ENCODE measurements at regions not wholly inside any gene's neighbourhood (a gene's known extent, or its start where the extent isn't known, plus 50 kb on each side); places are given as distances from the start of the nearest gene placed in this dataset.

DNA sequence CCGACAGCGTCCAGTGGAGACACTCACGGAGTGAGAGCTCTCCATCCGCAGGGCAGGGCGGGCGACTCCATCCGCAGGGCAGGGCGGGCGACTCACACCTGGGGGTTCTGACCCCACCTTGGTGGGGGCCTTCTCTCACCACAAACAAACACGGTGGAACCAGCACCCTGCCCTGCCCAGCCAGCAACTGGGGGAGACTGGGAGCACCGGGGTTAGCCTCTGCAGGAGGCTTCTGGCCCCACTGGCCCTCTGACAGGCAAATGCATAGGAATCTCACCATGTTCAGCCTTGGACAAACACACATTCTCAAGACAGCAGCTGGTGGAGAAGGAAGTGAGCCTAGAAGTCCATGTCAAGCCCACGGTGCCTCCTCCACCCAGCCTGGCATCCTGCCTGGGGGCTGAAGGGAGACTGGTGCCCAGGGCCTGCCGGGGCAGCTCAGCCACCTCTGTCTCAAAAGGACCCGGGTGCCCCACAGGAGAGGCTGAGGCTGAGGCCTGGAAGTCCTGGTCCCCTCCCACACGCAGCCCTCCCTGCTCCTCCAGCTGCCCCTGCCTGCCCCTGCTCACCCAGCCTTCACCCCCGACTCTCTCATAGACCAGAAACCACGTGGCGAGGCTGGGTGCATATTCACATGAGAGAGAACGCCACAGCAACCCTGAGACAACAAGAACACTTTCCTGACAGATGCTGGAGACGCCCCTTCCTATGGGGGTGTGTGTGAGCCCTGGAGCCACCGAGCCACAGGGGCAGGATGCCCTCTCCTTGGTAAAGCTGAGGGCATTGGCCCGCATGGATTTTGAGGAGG, 98.4 kb upstream of the B3GAT1 start:
- H3K79me1 ChIP-seq (ENCODE audit: insufficient read depth, low read depth, low read length, poor library complexity, severe bottlenecking), result no peaks in the 10 kb centered on the region
- no peaks in the 10 kb centered on the region for H3K27me3 ChIP-seq (ENCODE audit: insufficient read depth, low read length)
- DNase-seq, result no peak
- no peak overlapping the region for H3K27ac ChIP-seq (ENCODE audit: insufficient read length, low read depth, low read length)
- H2AK5ac ChIP-seq (ENCODE audit: insufficient read length, low read length), result no peak overlapping the region
- H4K20me1 ChIP-seq (ENCODE audit: control insufficient read depth, insufficient read depth, insufficient read length), result no peaks in the 10 kb centered on the region
- H3K9ac ChIP-seq (ENCODE audit: extremely low read depth, insufficient read length, low read length), result no peak overlapping the region
- H4K8ac ChIP-seq (replicated peaks; ENCODE audit: insufficient read length, low read depth, low read length), result no peak overlapping the region
- no peak overlapping the region for H4K91ac ChIP-seq (ENCODE audit: insufficient read length, low read depth, low read length)
- H3K27ac Mint-ChIP-seq, result peak overlapping the region in 1 of 3 experiments; percentile 90; a peak in 1 of 7 replicates
- H3K23me2 ChIP-seq (ENCODE audit: insufficient read length, low read depth, low read length, poor library complexity, severe bottlenecking), result no peaks in the 10 kb centered on the region
- H3K18ac ChIP-seq (ENCODE audit: insufficient read length, low read depth, low read length), result no peak overlapping the region
- no peak overlapping the region for H3K4ac ChIP-seq (ENCODE audit: low read depth, low read length)
- no peak overlapping the region for H4K5ac ChIP-seq (ENCODE audit: insufficient read length, low read depth, low read length)
- no peak overlapping the region for H3K23ac ChIP-seq (ENCODE audit: insufficient read length, low read depth, low read length)
- H3K56ac ChIP-seq (ENCODE audit: insufficient read length, low read depth, low read length), result no peak overlapping the region
- no CpG with 5 or more reads among the region's 22 CpGs for WGBS (ENCODE audit: extremely low coverage, insufficient read length, low lambda C conversion rate)
- H2AFZ ChIP-seq (ENCODE audit: low read length), result no peak overlapping the region
- H2BK12ac ChIP-seq (ENCODE audit: insufficient read length, low read depth, low read length), result no peak overlapping the region
- no peak overlapping the region; the same call in 1 of the 2 replicates for H3K14ac ChIP-seq (ENCODE audit: insufficient read depth, low read length)
- no peak overlapping the region for H3K4me3 Mint-ChIP-seq
- no peaks in the 10 kb centered on the region for H3K79me2 ChIP-seq (ENCODE audit: insufficient read depth, low read length)
- H3K36me3 Mint-ChIP-seq (ENCODE audit: insufficient read depth in 1 of 3, low read depth in 3 of 3), result no peaks in the 10 kb centered on the region; a peak in 1 of 7 replicates
- no peaks in the 10 kb centered on the region for H3K9me3 Mint-ChIP-seq
- H3K4me2 ChIP-seq (ENCODE audit: insufficient read depth, insufficient read length, low read length), result no peak overlapping the region
- H3K4me1 Mint-ChIP-seq, result peaks cover 3 to 8% of the 10 kb centered on the region in 2 experiments; a peak in 3 of 4 replicates
- TF ChIP-seq, protein P1, sequence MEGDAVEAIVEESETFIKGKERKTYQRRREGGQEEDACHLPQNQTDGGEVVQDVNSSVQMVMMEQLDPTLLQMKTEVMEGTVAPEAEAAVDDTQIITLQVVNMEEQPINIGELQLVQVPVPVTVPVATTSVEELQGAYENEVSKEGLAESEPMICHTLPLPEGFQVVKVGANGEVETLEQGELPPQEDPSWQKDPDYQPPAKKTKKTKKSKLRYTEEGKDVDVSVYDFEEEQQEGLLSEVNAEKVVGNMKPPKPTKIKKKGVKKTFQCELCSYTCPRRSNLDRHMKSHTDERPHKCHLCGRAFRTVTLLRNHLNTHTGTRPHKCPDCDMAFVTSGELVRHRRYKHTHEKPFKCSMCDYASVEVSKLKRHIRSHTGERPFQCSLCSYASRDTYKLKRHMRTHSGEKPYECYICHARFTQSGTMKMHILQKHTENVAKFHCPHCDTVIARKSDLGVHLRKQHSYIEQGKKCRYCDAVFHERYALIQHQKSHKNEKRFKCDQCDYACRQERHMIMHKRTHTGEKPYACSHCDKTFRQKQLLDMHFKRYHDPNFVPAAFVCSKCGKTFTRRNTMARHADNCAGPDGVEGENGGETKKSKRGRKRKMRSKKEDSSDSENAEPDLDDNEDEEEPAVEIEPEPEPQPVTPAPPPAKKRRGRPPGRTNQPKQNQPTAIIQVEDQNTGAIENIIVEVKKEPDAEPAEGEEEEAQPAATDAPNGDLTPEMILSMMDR (conservative IDR thresholded peaks at IDR 0.05), result no peak
- no peak overlapping the region for H3T11ph ChIP-seq (ENCODE audit: low read length)
- H2BK20ac ChIP-seq (ENCODE audit: low read depth, low read length, poor library complexity, severe bottlenecking), result no peak overlapping the region
- H3K27me3 Mint-ChIP-seq (ENCODE audit: low read depth), result peaks cover 29% of the 10 kb centered on the region
- H3K9me3 ChIP-seq (ENCODE audit: control insufficient read depth, low read depth, low read length), result no peaks in the 10 kb centered on the region
- no peak overlapping the region for H2BK120ac ChIP-seq (ENCODE audit: low read depth, low read length, poor library complexity, severe bottlenecking)
- no peak overlapping the region for H2BK5ac ChIP-seq (ENCODE audit: insufficient read length, low read length)
- H3K4me1 ChIP-seq (ENCODE audit: insufficient read depth, low read length), result no peaks in the 10 kb centered on the region
- no peak overlapping the region for H2BK15ac ChIP-seq (ENCODE audit: low read depth, low read length)
